Endodermal cell (in vitro differentiated cells): ENCODE measurements at regions not wholly inside any gene's neighbourhood (a gene's known extent, or its start where the extent isn't known, plus 50 kb on each side); places are given as distances from the start of the nearest gene placed in this dataset.

ENCODE experiments used
- DNase-seq: peaks from one replicate; pipeline ENCODE4 v3.0.0-alpha.2; 2017
- H3K27ac ChIP-seq: 2 replicates; pipeline ENCODE4 v1.5.1; 2013; ENCODE audit warnings: mild to moderate bottlenecking, low read depth, low read length, moderate library complexity
- H3K27me3 ChIP-seq: 2 replicates; pipeline ENCODE4 v1.6.1; 2013; ENCODE audit warnings: mild to moderate bottlenecking, low read length, moderate library complexity; ENCODE audit not compliant: insufficient read depth, control insufficient read depth, poor library complexity, severe bottlenecking
- H3K36me3 ChIP-seq: 2 replicates; pipeline ENCODE4 v1.7.0; 2013; ENCODE audit warnings: mild to moderate bottlenecking, low read length, moderate library complexity; ENCODE audit not compliant: control insufficient read depth, insufficient read depth
- H3K4me1 ChIP-seq: one replicate; pipeline ENCODE4 v1.7.0; 2013; ENCODE audit warnings: low read length; ENCODE audit not compliant: control insufficient read depth, insufficient read depth
- H3K4me3 ChIP-seq: 2 replicates; pipeline ENCODE4 v1.5.1; 2013; ENCODE audit warnings: mild to moderate bottlenecking, low read length, moderate library complexity
- H3K9ac ChIP-seq: 2 replicates; pipeline ENCODE4 v1.6.1; 2013; ENCODE audit warnings: mild to moderate bottlenecking, low read length, moderate library complexity; ENCODE audit not compliant: poor library complexity, severe bottlenecking; ENCODE audit errors: extremely low read depth
- H3K9me3 ChIP-seq: 2 replicates; pipeline ENCODE4 v1.6.1; 2013; ENCODE audit warnings: mild to moderate bottlenecking, low read length, moderate library complexity; ENCODE audit not compliant: control insufficient read depth
- H3K27ac Mint-ChIP-seq: 2 replicates; pipeline ENCODE4 v1.8.0; 2020; ENCODE audit warnings: mixed read lengths
- H3K27me3 Mint-ChIP-seq: 2 replicates; pipeline ENCODE4 v1.8.0; 2021; ENCODE audit warnings: mild to moderate bottlenecking, mixed read lengths; ENCODE audit not compliant: insufficient read depth
- H3K36me3 Mint-ChIP-seq: 2 replicates; pipeline ENCODE4 v1.8.0; 2020; ENCODE audit warnings: low read depth, mixed read lengths
- H3K4me1 Mint-ChIP-seq: 2 replicates; pipeline ENCODE4 v1.8.0; 2020; ENCODE audit warnings: mixed read lengths
- H3K4me3 Mint-ChIP-seq: 2 replicates; pipeline ENCODE4 v1.8.0; 2020; ENCODE audit warnings: mild to moderate bottlenecking, moderate library complexity, mixed read lengths
- H3K9me3 Mint-ChIP-seq: 2 replicates; pipeline ENCODE4 v1.8.0; 2020; ENCODE audit warnings: mild to moderate bottlenecking, mixed read lengths
- WGBS, 2 experiments: methylation state at CpG; one replicate each; pipeline versions ENCODE4 v1.1.5 to v1.1.7; 2013; ENCODE audit warnings: missing lambda C conversion rate in 2 of 2, mixed read lengths in 1 of 2; ENCODE audit not compliant: insufficient coverage in 1 of 2, insufficient read length in 1 of 2; 5-methylcytosine and 5-hydroxymethylcytosine counted together
- TF ChIP-seq, protein P1 (sequence below): fragments of 200-600 bp; sonication (generic); conservative IDR thresholded peaks from 2 replicates; pipeline ENCODE4 v1.5.0; 2021; ENCODE audit warnings: antibody characterized with exemption, mild to moderate bottlenecking

DNA sequence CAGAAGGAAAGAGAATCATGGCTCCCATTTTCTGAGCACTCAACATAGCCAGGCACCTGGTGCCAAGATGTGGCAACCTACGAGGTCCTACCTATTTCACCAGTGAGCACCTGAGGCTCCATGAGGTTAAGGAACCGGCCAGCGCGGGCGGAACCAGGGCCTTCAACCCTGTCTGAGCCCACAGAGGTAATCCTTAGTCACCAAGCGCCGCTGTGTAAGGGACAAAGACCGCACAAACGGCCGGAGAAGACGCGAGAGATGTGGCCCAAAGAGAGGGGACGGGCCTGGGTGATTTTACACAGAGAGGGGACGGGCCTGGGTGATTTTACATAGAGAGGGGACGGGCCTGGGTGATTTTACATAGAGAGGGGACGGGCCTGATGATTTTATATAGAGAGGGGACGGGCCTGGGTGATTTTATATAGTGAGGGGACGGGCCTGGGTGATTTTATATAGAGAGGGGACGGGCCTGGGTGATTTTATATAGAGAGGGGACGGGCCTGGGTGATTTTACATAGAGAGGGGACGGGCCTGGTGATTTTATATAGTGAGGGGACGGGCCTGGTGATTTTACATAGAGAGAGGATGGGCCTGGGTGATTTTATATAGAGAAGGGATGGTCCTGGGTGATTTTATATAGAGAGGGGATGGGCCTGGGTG, 114.2 kb downstream of the SMIM20 start:
- H3K4me1 Mint-ChIP-seq: peaks cover 27% of the 10 kb centered on the region
- Histone ChIP-seq H3K27me3 (peaks cover 11% of the 10 kb centered on the region), H3K4me1 (peaks cover 12% of the 10 kb centered on the region), H3K27ac (no peak overlapping the region), H3K9me3 (no peaks in the 10 kb centered on the region), H3K9ac (no peak overlapping the region), H3K36me3 (no peaks in the 10 kb centered on the region), H3K4me3 (no peak overlapping the region)
- H3K9me3 Mint-ChIP-seq: no peaks in the 10 kb centered on the region
- H3K4me3 Mint-ChIP-seq: peak overlapping the region; percentile 45
- peak overlapping the region; percentile 53 for H3K27ac Mint-ChIP-seq
- TF ChIP-seq, protein P1, sequence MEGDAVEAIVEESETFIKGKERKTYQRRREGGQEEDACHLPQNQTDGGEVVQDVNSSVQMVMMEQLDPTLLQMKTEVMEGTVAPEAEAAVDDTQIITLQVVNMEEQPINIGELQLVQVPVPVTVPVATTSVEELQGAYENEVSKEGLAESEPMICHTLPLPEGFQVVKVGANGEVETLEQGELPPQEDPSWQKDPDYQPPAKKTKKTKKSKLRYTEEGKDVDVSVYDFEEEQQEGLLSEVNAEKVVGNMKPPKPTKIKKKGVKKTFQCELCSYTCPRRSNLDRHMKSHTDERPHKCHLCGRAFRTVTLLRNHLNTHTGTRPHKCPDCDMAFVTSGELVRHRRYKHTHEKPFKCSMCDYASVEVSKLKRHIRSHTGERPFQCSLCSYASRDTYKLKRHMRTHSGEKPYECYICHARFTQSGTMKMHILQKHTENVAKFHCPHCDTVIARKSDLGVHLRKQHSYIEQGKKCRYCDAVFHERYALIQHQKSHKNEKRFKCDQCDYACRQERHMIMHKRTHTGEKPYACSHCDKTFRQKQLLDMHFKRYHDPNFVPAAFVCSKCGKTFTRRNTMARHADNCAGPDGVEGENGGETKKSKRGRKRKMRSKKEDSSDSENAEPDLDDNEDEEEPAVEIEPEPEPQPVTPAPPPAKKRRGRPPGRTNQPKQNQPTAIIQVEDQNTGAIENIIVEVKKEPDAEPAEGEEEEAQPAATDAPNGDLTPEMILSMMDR: no peak
- peak; percentile 87 for DNase-seq
- peaks cover 35% of the 10 kb centered on the region for H3K27me3 Mint-ChIP-seq
- no peaks in the 10 kb centered on the region for H3K36me3 Mint-ChIP-seq
- 89 to 97% methylated on average over 13 to 22 of the region's 22 CpGs for WGBS, 2 experiments

DNA sequence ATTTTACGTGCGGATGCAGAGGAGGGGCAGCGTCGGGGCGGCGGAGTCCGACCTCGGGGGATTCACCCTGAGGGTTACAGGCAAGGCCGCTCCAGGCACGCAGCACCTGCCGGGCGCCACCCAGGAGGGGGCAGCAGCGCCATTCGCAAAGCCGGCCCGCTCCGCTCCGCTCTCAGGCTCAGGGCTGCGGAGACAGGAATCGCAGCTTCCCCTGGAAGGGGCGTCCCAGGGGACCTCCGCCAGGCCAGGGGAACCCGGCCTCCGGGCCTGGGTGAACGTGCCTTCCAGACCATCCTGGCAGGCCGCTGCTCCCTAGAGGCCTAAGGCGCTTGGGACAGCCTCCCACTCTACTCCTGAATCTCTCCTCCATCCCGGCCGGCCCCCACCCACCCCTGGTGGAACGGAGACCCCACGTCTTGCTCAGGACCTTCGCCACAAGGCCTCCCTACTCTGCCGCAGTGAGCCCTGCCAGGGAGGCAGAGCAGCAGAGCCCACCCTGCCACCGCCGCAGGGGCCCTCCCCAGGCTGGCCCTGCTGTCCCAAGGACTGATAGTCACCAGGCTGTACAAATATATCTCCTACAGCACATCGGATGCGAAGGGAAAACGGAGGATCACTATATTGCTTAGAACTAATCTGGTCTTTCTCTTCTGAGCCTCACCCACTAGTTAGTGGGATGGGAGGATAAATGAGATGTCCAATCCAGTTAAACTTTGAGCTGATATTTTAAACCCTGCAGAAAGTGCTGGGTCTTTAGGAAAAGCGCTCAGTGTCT, 115.0 kb downstream of the SMIM20 start:
- TF ChIP-seq, protein P1: peak; percentile 90
- Mint-ChIP-seq H3K4me1 (peaks cover 23% of the 10 kb centered on the region), H3K27ac (peak overlapping the region; percentile 53), H3K27me3 (peaks cover 35% of the 10 kb centered on the region), H3K4me3 (peak overlapping the region; percentile 45), H3K36me3 (no peaks in the 10 kb centered on the region), H3K9me3 (no peaks in the 10 kb centered on the region)
- DNase-seq: peak; percentile 97
- no peak overlapping the region for H3K27ac ChIP-seq
- H3K9me3 ChIP-seq: no peaks in the 10 kb centered on the region
- peaks cover 11% of the 10 kb centered on the region for H3K27me3 ChIP-seq
- H3K4me3 ChIP-seq: no peak overlapping the region
- H3K9ac ChIP-seq: no peak overlapping the region
- no peaks in the 10 kb centered on the region for H3K36me3 ChIP-seq
- peaks cover 12% of the 10 kb centered on the region for H3K4me1 ChIP-seq
- 40 to 45% methylated on average over 4 to 39 of the region's 39 CpGs for WGBS, 2 experiments

DNA sequence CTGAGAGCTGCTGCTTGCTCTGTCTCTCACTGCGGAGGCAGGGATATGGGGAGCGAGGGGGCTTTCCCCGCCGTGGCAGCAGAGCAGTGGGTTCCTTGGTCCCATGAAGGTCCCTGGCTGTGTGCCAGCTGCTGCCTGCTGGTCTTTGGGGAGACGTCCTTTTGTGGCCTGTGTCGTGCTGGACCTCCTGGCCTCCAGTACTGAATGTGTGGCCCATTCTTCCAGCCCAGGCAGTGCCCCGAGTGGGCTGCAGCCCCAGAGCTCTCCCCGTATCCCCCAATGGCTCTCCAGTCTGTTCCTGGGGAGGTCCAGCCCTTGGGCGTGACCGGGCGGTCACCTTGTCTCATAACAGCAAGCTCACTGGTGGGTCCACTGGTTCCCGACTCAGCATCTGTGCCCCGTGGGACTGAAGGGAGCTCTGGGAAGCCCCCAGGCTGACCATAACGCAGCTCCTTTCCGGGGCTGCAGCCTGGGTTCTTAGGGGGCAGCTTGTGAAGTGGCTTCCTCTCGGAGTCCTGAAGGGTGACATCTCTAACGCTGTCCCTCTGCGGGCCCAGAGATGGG, 115.6 kb downstream of the SMIM20 start:
- Mint-ChIP-seq H3K27me3 (peaks cover 34% of the 10 kb centered on the region), H3K4me3 (peak overlapping the region; percentile 45), H3K36me3 (no peaks in the 10 kb centered on the region), H3K4me1 (peaks cover 23% of the 10 kb centered on the region), H3K9me3 (no peaks in the 10 kb centered on the region), H3K27ac (peak overlapping the region; percentile 56)
- peaks cover 12% of the 10 kb centered on the region for H3K4me1 ChIP-seq
- peak; percentile 69 for DNase-seq
- H3K9me3 ChIP-seq: no peaks in the 10 kb centered on the region
- H3K27ac ChIP-seq: no peak overlapping the region
- TF ChIP-seq, protein P1: no peak
- H3K9ac ChIP-seq: no peak overlapping the region
- H3K27me3 ChIP-seq: peaks cover 11% of the 10 kb centered on the region
- no peak overlapping the region for H3K4me3 ChIP-seq
- H3K36me3 ChIP-seq: no peaks in the 10 kb centered on the region
- WGBS, 2 experiments: 68 to 73% methylated on average over 13 to 18 of the region's 18 CpGs
